ENCODE measurements at regions not wholly inside any gene's neighbourhood (a gene's known extent, or its start where the extent isn't known, plus 50 kb on each side); places are given as distances from the start of the nearest gene placed in this dataset.

GRCh38 chr18:70428439-70428838, 139.6 kb downstream of the SOCS6 start:
- TF ChIP-seq CTCF (IDR thresholded peaks at IDR 0.05 in 2 of 3, conservative IDR thresholded peaks at IDR 0.05 in 1 of 3; ENCODE audit: borderline replicate concordance in 1 of 3, insufficient read depth in 1 of 3, low read depth in 2 of 3, low read length in 2 of 3) (no peak), EZH2 (IDR thresholded peaks at IDR 0.05) (no peak), ATF3 (IDR thresholded peaks at IDR 0.05) (no peak), POLR2A (IDR thresholded peaks at IDR 0.05; ENCODE audit: borderline replicate concordance, extremely low read depth, insufficient read depth, insufficient read length) (no peak), CBX3 (IDR thresholded peaks at IDR 0.05; ENCODE audit: low read depth) (no peak), JUND (IDR thresholded peaks at IDR 0.05) (no peak), CEBPB (IDR thresholded peaks at IDR 0.05; ENCODE audit: low read depth) (no peak), SP1 (IDR thresholded peaks at IDR 0.05; ENCODE audit: low read depth) (no peak)

All from HCT116 (cell line).